ENCODE measurements at regions not wholly inside any gene's neighbourhood (a gene's known extent, or its start where the extent isn't known, plus 50 kb on each side); places are given as distances from the start of the nearest gene placed in this dataset.

- H2AFZ ChIP-seq (ENCODE audit: insufficient read depth, low read depth, low read length, poor library complexity, severe bottlenecking) = no peak overlapping the region
- no peaks in the 10 kb centered on the region for H3K9me3 ChIP-seq (replicated peaks in 1 of 2; ENCODE audit: control insufficient read depth in 1 of 2, insufficient read depth in 1 of 2, low read length in 2 of 2)
- H3K4me1 Mint-ChIP-seq = peaks cover 58% of the 10 kb centered on the region
- H3K27me3 Mint-ChIP-seq (ENCODE audit: low read depth in 3 of 3) = peaks cover 0 to 2% (median 0%) of the 10 kb centered on the region in 3 donors
- DNase-seq = no peak
- peak overlapping the region in 1 of 3 experiments; percentile 6 for H3K4me3 ChIP-seq (replicated peaks in 1 of 3; ENCODE audit: low read depth in 2 of 3, low read length in 3 of 3)
- peaks cover 56 to 60% of the 10 kb centered on the region in 2 donors for H3K4me1 ChIP-seq (ENCODE audit: control insufficient read depth in 1 of 2, insufficient read depth in 2 of 2, low read length in 2 of 2)
- peaks cover 3% of the 10 kb centered on the region for H3K79me2 ChIP-seq (ENCODE audit: insufficient read depth, low read length)
- intact Hi-C loops (cut with micrococcal nuclease) = no loop called here
- H3K27ac Mint-ChIP-seq = peak overlapping the region; percentile 61 to 100 (median 98)
- no peaks in the 10 kb centered on the region for H3K36me3 ChIP-seq (replicated peaks in 1 of 2; ENCODE audit: control insufficient read depth in 1 of 2, insufficient read depth in 2 of 2, low read length in 2 of 2)
- TF ChIP-seq CTCF (IDR thresholded peaks at IDR 0.05) = no peak
- H3K9me3 Mint-ChIP-seq = peaks cover 0 to 10% (median 2%) of the 10 kb centered on the region in 7 donors
- H4K20me1 ChIP-seq (ENCODE audit: insufficient read depth, low read length) = no peaks in the 10 kb centered on the region
- peaks cover 8 to 13% of the 10 kb centered on the region in 2 donors for H3K36me3 Mint-ChIP-seq
- H3K4me3 Mint-ChIP-seq = no peak overlapping the region
- H3K9ac ChIP-seq (ENCODE audit: insufficient read depth, low read length, poor library complexity, severe bottlenecking) = no peak overlapping the region
- peak overlapping the region in 1 of 2 donors; percentile 88 for H3K27ac ChIP-seq (ENCODE audit: low read depth in 1 of 2, low read length in 2 of 2)
- no peaks in the 10 kb centered on the region for H3K27me3 ChIP-seq (ENCODE audit: control insufficient read depth in 2 of 2, insufficient read depth in 2 of 2, low read length in 2 of 2)
- no peak overlapping the region for H3K4me2 ChIP-seq (replicated peaks; ENCODE audit: extremely low read depth, low read length, poor library complexity, severe bottlenecking)
- WGBS (ENCODE audit: insufficient coverage) = no CpG with 5 or more reads among the region's 1 CpG
Measured at GRCh38 chr5:54669285-54669684, 151.7 kb downstream of the SNX18 start.

GRCh38 chr5:54668096-54668495, 150.5 kb downstream of the SNX18 start:
- peaks cover 3% of the 10 kb centered on the region for H3K79me2 ChIP-seq (ENCODE audit: insufficient read depth, low read length)
- peaks cover 3 to 8% of the 10 kb centered on the region in 2 donors for H3K36me3 Mint-ChIP-seq
- no peak overlapping the region for H3K4me3 ChIP-seq (replicated peaks in 1 of 3; ENCODE audit: low read depth in 2 of 3, low read length in 3 of 3)
- H3K9me3 ChIP-seq (replicated peaks in 1 of 2; ENCODE audit: control insufficient read depth in 1 of 2, insufficient read depth in 1 of 2, low read length in 2 of 2) = no peaks in the 10 kb centered on the region
- H2AFZ ChIP-seq (ENCODE audit: insufficient read depth, low read depth, low read length, poor library complexity, severe bottlenecking) = no peak overlapping the region
- H3K4me1 Mint-ChIP-seq = peaks cover 57% of the 10 kb centered on the region
- H3K9me3 Mint-ChIP-seq = peaks cover 0 to 10% (median 2%) of the 10 kb centered on the region in 7 donors
- TF ChIP-seq CTCF (IDR thresholded peaks at IDR 0.05) = no peak
- no CpG with 5 or more reads among the region's 2 CpGs for WGBS (ENCODE audit: insufficient coverage)
- H4K20me1 ChIP-seq (ENCODE audit: insufficient read depth, low read length) = no peaks in the 10 kb centered on the region
- H3K27ac Mint-ChIP-seq = no peak overlapping the region
- intact Hi-C loops (cut with micrococcal nuclease) = no loop called here
- no peaks in the 10 kb centered on the region for H3K27me3 Mint-ChIP-seq (ENCODE audit: low read depth in 3 of 3)
- H3K4me3 Mint-ChIP-seq = no peak overlapping the region
- peaks cover 52 to 59% of the 10 kb centered on the region in 2 donors for H3K4me1 ChIP-seq (ENCODE audit: control insufficient read depth in 1 of 2, insufficient read depth in 2 of 2, low read length in 2 of 2)
- H3K27me3 ChIP-seq (ENCODE audit: control insufficient read depth in 2 of 2, insufficient read depth in 2 of 2, low read length in 2 of 2) = no peaks in the 10 kb centered on the region
- H3K4me2 ChIP-seq (replicated peaks; ENCODE audit: extremely low read depth, low read length, poor library complexity, severe bottlenecking) = no peak overlapping the region
- no peak overlapping the region for H3K9ac ChIP-seq (ENCODE audit: insufficient read depth, low read length, poor library complexity, severe bottlenecking)
- no peak for DNase-seq
- no peak overlapping the region for H3K27ac ChIP-seq (ENCODE audit: low read depth in 1 of 2, low read length in 2 of 2)
- no peaks in the 10 kb centered on the region for H3K36me3 ChIP-seq (replicated peaks in 1 of 2; ENCODE audit: control insufficient read depth in 1 of 2, insufficient read depth in 2 of 2, low read length in 2 of 2)
